ENCODE measurements at regions not wholly inside any gene's neighbourhood (a gene's known extent, or its start where the extent isn't known, plus 50 kb on each side); places are given as distances from the start of the nearest gene placed in this dataset.
"Not testable (repeated sequence)": the region's sequence is repeated elsewhere in the genome, so short reads cannot be mapped to it uniquely, and the experiment has no call there.

DNA sequence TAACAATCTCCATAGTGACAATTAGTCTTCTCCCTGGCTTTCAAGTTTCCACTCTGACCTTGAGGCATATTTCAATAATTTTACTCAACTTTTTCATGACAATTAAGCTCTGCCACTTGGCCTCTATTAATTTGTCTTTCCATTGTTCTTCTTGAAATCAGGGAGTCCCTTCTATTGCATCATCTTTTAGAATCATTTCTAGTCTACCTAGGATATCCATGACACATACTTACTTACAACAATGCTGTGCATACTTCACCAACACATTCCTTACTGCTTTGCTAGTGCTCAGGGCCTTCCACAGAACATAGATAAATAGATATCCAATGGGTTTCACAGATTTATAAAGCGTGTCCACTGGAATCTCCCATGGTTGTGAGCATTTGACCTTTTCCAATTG is 331.5 kb upstream of the LRP1B start:
- DNase-seq, result no peak

DNA sequence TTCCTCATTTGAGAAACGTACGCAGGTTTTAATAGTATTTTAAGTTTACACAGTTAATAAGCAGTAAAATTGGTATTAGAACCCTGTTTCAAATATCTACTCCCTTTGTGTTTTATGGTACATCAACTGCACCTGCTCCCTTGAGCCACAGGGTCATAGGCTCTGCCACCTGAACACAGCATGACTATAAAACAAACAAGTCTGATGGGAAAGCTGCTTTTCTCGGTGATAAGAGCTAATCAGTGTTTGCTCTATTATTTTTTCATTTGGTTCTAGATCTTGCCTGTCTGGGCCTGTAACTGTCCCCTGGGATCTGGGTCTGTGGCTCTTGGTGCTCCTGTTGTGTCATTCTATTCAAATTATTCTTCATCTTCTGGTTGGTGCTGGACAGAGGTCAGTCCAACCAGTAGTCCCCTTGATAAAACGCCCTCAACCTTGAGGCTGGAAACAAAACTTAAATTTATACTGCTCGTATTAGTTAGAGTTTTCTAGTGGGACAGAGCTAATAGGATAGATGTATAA is 314.8 kb upstream of the LRP1B start:
- DNase-seq, result no peak

DNA sequence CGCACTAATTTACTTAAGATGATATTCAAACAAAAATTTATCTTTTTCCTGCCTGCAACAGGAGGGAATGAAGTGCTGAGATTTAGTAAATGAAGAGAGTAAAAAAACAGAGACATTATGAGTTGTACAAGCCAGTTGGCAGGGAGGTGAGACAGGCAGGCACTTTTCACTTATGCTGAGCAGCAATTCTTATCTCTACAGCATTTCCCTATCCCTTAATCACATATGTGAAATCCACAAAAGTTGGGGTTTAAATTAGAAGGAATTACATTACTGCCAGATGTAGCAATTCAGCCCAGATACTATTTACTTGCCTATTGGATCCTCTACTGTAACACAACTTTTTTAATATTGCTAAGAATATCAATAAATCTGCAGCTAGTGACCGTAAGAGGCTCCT is 314.2 kb upstream of the LRP1B start:
- DNase-seq, result no peak

DNA sequence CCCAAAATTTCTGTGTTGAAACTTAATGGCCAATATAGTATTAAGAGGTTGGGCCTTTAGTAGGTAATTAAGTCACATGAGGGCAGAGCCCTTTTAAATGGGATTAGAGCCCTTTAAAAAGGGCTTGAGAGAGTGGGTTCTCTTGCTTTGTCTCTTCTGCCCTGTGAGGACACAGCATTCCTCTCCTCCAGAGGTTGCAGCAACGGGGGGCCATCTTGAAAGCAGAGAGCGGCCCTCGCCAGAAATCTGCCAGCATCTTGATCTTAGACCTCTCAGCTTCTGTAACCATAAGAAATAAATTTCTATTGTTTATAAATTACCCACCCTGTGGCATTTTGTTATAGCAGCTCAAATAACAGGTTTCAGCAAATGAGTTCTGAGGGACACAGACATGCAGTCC is 305.0 kb upstream of the LRP1B start:
- DNase-seq, result no peak

DNA sequence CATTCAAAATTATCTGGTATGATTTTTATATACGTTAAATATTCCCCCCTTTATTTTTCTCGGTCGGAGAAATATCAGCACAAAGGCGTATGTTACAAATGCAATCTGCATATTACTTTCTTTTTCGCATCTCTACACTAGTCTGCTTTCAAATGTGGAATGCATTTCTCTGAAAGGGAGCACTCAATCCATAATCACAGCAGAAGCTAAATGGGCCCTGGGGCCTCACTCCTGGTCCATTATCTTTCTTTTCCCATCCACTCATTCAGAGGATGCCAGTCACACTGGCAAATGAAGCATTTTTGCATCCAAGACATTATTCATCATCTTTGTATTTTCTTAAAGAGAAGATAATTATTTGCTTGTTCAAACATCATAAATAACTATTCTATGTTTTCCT is 295.2 kb upstream of the LRP1B start:
- no peak for DNase-seq

DNA sequence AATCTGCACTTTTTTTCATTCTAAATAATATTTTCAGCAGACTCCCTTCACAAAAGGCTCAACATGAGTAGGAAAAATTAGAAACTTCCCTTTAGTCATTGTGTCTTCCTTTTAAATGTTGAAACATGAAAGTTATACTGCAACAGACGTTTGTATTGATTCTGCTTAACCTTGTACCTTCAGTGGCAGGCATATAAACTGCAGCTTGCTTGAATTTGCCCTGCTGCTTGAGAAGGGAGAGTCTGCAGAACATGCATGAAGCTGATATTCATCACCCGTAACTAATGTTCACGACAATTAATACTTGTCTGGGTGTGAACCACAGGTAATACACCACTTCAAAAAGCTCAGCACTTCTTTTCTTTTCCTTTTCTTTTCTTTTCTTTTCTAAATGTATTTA is 294.7 kb upstream of the LRP1B start:
- no peak for DNase-seq

DNA sequence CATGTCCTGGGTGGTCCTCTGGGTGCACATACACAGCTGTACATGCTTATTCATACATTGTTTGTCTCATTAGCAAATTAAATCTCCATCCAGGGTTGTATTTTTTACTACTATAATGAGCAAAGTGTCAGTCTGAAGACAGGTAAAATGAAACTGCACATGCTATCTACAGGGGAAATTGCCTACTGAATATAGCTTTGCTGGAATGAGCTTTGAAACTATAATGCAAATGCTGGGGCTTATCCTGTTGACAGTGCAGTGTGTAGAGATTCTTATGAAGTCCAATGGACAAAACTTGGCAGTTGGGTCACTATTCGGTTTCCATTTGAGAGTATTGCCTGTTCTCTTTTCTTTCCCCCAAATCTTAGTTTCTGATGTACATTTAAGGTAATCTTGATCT is 292.8 kb upstream of the LRP1B start:
- no peak for DNase-seq

DNA sequence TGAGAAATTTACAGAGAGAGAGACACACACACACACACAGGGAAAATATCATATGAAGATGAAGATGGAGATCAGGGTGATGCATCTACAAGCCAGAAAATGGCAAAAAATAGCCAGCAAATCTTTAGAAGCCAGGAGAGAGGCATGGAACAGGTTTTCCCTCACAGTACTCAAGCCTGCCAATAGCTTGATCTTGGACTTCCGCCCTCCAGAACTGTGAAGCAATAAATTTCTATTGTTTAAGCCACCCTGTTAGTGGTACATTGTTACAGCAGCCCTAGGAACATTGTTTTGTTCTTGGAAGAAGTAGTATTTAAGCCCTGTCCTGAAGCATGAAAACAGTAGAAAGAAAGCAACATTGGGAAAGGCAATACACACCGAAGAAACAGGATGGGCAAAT is 292.0 kb upstream of the LRP1B start:
- no peak for DNase-seq

DNA sequence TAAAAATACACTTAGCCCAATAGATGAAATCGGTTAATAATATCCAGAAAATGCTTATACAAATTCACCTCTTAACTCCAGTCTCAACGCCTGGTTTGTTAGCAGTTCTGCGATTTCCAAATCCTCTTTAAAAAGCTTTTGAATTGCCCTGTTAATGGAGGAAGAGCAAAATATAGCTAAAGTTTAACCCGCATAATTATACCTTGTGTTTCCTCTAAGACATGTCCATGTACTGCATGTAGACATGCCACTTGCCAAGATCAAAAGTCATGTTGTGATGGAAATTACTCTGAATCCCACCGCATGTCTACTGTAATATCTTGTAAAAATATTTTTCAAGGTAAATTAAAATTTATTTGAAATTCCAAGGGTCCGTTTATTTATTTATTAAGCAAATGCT is 291.2 kb upstream of the LRP1B start:
- DNase-seq, result no peak

DNA sequence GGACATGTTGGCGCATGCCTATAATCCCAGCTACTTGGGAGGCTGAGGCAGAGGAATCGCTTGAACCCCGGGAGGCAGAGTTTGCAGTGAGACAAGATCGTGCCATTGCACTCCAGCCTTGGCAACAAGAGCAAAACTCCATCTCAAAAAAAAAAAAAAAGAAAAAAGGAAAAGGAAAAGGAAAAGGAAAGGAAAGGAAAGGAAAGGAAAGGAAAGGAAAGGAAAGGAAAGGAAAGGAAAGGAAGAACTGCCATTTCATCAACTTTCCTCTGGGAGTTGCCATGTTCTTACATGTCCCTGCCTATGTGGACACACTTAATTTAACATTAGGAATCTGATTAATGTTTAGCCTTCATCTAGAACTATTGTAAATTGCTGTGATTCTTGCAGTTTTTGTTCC is 287.9 kb upstream of the LRP1B start:
- DNase-seq, result not testable (repeated sequence)

DNA sequence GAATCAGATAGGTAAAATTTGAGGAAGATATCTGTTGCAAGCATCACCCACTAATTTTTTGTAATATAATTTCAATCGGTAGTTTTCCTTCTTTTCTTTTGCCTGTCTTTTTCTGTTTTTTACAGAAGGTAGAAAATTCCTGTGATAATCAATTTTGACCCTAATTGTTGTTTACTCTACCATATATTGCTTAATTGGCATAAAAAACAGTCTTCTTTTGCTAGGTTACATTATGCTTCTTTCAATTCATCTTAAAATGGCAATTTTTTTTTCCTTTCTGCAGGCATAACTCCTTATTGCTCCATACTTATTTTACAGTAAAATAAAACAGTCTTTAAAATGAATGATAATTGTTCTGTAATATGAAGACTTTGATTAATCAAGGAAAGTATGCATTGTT is 286.2 kb upstream of the LRP1B start:
- DNase-seq, result no peak

DNA sequence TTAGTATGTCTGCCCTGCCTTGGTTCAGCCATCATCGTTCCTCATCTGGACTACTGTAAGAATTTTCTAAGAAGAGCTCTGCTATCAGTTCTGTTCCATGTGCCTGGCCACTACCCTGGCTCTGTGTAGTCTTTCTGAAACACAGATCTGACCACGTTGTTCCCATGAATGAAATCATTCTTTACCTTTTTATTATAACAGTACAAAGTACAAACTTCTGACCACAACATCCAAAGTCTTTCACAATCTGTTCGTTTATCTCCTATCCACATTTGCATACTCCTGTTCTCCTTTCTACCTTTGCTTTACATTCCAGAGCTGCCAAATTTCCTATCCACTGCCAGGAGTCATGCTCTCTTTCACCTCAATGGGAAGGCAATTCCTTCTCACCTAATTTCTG is 284.6 kb upstream of the LRP1B start:
- no peak for DNase-seq

DNA sequence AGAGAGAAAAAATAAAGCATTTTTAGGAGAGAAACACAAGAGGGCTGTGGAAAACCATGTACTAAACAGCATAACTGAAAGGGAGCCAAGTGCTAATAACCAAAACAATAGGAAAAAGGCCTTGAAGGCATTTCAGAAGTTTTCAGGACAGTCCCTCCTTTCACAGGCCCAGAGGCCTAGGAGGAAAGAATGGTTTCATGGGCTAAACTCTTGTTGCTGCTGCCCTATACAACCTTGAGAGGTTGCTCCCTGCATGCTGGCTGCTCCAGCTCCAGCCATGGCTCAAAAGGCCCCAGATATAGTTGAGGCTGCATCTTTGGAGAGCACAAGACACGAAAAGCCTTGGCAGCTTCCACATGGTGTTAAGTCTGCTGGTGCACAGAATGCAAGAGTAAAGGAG is 267.4 kb upstream of the LRP1B start:
- no peak for DNase-seq

DNA sequence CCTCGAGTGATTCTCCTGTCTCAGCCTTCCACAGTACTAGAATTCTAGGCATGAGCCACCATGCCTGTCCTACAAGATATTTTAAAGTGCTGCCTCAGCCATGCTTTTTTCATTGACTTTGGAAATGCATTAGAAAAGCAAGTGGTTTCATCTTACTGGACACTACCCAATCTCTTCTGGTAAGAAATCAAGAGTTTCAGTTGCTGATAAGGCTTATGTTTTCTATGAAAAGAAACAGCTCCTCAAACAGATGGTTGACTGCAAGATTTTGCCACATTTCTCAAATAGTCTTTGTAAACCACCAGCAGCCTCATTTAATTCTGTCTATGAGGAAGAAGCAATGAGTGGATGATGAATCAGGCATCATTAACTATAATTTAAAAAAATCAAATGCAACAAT is 264.5 kb upstream of the LRP1B start:
- no peak for DNase-seq

DNA sequence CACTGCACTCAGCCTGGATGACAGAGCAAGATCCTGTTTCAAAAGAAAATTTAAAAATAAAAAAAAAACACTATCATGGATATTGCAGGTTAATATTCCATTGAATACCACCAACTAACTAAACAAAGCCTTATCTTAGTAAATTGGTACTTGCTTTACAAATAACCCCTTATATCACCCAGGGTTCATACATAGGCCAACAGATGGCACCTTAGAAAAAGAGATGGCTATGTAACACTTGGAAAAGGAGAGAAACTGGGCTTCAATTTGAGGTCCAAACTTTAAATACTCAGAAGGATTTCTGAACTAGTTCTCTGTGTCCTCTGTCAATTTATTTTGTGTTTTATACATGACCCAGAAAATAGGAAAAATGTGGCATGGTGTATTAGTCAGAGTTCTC is 249.6 kb upstream of the LRP1B start:
- DNase-seq, result no peak

DNA sequence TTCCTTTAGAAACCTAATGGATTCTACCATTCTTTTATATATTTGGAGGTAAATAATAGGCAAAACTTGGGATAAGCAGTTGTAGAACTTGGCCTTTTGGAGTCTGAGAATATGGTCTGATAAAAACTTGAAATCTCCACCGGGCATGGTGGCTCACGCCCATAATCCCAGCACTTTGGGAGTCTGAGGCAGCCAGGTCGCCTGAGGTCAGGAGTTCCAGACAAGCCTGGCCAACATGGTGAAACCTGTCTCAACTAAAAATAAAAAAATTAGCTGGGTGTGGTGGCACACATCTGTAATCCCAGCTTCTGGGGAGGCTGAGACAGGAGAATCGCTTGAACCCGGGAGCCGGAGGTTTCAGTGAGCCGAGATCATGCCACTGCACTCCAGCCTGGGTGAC is 231.3 kb upstream of the LRP1B start:
- not testable (repeated sequence) for DNase-seq

DNA sequence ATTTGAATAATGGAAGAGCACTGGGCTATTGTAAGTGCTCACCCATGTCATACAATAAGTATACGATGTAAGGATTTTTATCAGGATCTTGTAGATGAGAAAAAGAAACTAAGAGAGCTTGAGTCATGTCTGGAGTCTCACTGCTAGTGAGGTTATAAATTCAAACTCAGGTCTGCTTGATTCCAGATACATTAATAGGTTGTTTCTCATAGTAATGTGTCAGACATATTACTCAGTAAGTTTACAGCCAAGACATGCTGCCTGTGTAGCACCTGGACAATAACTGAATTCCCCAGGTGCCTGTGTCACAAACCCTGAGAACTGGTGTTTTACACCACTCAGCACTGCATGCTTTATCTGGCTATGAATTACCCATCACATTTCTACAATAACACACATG is 216.9 kb upstream of the LRP1B start:
- no peak for DNase-seq

DNA sequence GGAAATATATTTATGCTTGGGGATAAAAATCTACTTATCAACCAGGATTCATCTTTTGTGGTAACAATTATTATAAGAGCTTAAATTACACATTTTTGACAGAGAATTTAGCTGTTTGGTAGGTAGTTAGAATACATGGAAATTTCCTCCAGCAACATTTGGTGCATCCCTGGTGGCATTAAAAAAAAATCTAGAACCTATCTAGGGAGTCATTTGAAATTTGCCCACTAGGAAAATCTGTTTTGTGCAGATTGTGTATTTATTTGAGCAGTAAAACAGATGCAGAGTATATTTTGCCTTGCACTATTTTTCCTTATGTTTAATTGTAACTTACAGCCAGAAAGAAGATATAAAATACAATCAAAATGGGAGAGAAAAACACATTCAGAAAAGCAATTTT is 208.4 kb upstream of the LRP1B start:
- no peak for DNase-seq

DNA sequence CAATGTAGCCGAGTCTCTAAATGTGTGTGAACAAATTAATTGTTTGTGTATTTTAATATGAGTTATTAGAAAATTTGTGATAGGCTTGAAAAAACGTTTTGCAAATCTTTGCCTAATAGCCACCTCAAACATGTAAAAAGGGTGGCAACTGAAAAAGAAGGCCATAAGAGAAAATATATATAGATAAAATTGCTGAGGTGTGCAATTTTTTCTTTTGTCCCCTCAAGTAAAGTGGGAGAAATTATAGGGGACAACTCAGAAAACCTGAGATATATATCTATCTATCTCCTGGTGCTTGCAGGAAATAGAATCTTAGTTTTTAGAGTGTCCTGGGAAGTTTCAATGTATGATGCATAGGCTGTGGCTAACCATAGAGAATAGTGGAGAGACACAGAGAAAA is 201.4 kb upstream of the LRP1B start:
- no peak for DNase-seq

DNA sequence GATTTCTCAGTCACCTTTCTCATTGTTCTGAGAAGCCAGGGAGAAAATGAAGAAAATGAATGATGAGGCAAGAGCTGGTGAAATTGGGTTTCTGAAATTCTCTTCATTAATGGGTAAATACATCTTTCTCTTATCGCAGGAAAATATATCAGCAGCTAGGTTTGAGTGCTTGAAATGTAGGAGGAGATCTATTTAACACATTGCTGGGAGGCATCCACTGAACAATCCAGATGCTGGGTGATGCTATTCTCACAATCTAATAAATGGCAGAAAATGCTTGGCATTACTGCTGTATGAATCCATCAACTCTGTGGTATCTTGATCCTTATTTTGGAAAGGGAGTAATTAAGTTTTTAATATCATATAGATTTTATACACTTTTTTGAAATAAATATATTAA is 199.6 kb upstream of the LRP1B start:
- DNase-seq, result no peak

DNA sequence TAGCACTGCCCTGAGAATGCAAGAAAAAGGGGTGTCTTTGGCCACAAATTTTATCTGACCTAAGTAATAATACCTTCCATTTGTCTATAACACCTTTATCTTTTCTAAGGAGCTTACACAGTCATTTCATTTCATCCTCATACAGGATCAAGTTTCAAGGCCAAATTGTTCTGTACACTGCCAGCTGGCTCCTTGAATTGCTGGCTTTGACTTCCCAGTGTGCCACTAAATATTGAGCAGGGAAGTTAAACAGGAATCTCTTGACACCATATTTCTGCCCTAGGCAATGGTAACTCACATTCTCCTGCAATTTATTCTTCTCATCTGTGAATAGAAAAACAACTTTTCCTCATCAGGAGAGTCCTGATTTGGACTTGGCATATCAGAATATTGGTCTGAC is 195.1 kb upstream of the LRP1B start:
- DNase-seq, result no peak

DNA sequence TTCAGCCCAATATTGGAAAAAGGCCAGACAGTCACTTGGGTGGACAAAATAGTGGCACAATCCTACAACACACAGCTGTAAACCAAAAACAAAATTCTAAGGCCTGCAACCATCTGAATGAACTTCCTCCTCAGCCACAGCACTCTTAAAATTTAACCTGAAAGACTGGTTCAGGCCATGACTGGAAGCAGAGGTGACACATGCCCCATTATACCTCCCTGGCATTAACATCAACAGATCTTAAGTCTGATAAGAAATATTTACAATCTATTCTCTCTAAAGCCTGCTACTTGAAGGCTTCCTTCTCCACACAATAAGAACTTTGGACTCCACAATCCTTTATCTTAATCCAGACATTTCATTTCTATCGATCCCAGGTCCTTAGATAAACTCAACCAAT is 192.4 kb upstream of the LRP1B start:
- no peak for DNase-seq

DNA sequence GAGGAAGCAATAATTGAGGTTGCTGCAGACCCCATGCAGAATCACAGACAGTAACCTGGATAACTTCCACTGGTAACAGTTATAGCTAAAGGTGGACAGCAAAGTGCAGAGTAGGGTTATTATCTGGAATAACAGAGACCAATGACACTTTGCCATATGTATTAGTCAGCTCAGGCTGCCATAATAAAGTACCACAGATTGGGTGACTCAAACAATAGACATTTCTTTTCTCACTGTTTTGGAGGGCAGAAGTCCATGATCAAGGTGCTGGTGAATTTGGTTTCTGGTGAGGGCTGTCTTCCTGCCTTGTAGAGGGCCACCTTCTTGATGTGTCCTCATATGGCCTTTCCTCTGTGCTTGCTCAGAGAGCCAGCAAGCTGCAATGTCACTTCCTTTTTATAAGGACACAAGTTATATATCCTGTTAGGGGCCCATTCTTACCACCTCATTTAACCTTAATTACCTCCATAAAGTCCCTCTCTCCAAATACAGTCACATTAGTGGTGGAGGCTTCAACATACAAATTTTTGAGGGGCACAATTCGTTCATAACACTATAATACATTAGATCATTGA is 191.0 kb upstream of the LRP1B start:
- no peak for DNase-seq

DNA sequence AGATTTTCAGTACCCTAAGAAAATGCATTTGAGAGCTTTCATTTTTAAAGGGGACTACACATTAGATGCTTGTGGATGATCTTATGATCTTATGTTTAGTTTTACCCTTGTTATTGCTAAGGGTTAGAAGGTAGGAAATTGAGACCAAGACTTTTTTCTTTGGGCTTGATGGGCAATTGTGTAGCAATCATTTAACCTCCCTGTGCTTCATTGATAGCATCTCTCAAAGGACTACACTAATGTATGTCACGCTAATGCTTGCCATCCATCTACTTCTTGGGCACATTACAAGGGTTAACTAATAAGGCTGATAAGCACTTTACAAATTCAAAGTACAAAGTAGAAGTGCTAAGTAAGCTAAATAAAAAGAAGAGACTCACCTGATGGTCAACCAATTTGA is 189.3 kb upstream of the LRP1B start:
- no peak for DNase-seq

DNA sequence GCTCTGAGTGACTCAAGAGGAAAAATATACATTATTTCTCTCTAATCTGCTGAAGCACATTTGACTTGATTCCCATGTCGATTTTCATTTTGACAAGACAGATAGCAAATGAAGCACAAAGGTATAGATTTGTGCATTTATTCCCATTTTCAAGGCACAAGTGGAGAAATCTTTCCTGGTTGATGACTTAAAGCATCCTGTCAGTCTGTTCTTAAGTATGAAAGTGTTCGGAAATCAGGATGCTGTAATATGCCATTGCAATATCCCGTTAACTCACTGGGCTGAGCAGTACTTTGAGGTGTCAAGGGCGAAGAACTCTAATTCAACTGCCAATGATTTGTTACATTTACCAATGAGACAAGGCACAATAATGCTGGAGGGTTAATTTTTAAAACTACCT is 185.2 kb upstream of the LRP1B start:
- DNase-seq, result no peak

DNA sequence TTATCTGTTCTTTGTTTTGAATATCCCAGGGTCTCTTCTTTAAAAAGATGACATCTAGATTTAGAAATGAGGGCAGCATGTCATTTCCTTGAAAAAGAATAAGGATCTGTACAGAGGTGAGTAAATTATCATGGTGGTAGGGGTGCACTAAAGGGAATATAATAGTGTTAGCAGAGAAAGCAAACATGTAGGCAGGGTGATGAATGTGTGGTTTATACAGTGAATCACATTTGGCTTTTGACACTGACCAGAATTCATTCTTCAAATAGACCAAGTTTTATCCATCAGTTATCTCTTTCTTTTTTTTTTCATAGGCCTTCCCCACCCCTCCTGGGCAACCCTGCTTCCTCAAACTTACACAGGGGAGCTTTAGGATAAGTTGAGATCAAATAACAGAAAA is 184.5 kb upstream of the LRP1B start:
- no peak for DNase-seq
